GM18870 (cell line): ENCODE measurements at regions not wholly inside any gene's neighbourhood (a gene's known extent, or its start where the extent isn't known, plus 50 kb on each side); places are given as distances from the start of the nearest gene placed in this dataset.

Source experiments
- ATAC-seq: cut with Tn5 transposase; IDR thresholded peaks from one replicate; pipeline ENCODE4 v1.9.1; 2021; ENCODE audit warnings: moderate library complexity; ENCODE audit not compliant: unreplicated experiment

DNA sequence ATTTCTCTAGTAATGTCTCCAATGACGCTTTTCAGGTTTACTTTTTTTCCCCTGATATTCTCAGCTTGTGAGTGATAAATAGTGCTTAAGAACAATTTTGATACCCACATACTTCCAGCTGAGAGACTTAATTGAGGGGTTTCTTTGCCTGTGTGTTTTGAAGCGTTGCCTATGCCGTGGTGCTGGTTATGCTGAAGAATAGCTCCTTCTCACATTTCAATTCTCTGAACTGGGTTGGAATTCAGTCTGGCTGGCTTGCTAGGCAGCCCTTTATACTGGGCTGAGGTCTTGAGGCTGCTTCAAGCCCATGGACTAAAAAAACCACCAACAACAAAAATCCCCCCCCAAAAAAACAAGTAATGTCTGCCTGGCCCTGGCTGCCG, 87.4 kb downstream of the CHST2 start:
- peak; percentile 6 for ATAC-seq

DNA sequence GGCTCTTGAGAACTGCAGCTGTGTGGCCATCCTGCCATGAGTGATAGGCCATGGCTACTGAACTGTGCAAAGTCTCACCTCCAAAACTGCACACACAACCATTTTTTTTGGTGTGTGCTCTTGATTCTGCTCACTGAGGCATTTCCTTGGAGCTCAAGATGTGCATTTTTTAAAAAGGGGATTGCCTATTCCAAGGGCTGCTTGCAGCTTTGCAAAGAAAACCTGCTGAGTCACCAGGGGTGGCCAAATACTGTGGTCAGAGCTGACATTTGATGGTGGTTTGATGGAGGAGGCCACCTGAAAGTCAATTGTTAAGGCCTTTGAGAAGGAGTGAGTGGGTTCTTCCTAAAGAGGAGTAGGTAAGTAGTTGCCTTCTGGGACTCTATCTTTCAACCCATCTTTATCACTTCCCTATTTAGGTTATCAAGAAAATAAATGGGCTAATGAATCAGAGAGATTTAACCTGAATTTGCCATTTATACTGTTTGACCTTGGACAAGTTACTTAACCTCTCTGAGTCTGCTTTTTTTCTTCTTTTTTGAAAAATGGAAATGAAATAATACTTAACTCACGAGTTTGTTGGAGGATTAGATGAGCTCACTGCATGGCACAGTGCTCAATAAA, 87.9 kb downstream of the CHST2 start:
- ATAC-seq: peak; percentile 74

DNA sequence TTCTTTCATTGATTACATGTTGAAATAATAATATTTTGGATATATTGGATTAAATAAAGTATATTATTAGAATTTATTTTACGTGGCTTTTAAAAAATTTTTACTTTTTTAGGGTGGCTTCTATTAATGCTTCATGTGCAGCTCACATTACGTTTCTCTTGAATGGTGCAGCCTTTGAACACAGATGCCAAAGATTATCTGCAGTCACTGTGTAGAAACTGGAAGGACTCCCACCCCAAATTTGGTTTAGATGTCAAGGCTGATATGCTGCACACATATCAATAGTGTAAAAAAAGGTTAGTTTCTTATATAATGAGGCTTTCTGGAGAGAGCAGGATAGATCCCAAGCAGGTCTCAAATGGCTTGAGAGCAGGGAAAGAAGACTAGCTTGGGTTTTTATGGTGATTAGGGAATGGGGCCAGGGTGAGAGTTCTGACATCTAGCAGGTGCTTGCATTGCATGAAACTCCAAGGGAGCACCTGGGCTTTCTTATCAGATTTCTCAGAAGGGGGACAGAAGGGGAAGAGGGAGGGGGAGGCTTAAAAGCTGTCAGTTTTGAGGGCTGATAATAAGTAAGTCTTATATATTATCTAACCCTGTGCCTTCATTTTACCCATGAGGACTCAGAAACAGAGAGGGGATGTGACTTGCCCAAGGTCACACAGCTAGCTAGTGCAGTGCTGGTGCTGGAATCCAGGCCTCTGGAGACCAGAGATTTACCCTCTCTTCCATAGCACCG, 89.6 kb downstream of the CHST2 start:
- no peak for ATAC-seq

DNA sequence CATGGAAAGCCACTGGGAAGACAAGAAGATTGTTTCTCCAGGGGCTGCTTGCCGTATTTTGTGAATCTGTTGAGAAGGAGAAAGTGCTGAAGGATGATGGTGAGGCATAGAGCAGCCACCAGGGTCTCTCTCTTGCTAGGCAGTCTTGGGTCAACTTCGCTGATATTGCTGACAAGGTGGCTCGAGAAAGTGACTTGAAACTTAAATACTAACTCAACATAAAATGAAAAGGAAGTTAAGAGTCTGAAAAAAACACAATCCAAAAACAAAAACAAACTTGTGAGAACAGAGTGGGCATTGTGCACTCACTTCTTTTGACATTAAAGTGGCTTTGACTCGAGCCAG, 90.1 kb downstream of the CHST2 start:
- ATAC-seq: no peak

DNA sequence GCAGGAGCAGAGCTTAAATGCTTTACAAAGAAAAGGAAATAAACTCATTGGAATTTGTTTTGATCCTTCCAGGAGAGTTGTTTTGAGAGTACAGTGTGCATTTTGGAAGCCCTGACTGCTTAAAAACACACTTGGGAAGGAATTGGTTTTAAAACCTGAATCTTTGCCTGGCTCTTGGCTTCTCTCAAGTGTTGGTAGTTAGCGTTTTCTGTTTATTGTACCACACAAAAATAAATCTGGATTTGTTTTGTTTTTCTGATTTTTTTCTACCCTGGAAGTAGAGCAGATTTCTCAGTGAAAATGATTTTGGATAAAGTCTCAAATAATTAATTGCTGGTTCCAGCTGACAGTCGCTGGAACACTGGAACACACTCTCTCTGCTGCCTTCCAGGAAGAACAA, 90.6 kb downstream of the CHST2 start:
- ATAC-seq: no peak

DNA sequence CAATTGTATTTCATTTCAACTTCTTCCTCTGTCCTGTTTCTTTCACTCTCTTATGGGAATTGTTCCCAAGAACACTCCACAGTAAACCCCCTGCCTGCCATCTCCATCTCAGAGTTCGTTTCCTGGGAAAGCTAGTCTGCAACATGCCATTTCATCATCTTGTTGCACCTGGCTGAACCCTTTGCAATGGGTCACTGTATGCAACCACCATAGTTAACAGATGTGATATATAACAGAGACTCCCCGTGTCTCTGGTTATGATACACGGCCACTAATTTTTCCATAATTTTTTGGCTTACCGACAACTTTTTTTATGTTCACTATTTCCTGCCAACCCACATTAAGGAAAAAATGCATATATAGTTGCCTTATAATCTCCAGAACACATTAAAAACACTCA, 95.5 kb downstream of the CHST2 start:
- ATAC-seq: no peak
